ENCODE measurements at regions not wholly inside any gene's neighbourhood (a gene's known extent, or its start where the extent isn't known, plus 50 kb on each side); places are given as distances from the start of the nearest gene placed in this dataset.

GRCh38 chr9:90307891-90308290, 334.7 kb downstream of the DIRAS2 start:
- no peak for TF ChIP-seq CTCF (IDR thresholded peaks at IDR 0.05; ENCODE audit: poor library complexity, severe bottlenecking)
- no peak for TF ChIP-seq TAF1 (IDR thresholded peaks at IDR 0.05; ENCODE audit: low read depth)
- TF ChIP-seq REST (IDR thresholded peaks at IDR 0.05; ENCODE audit: borderline replicate concordance) = no peak
- no peak for TF ChIP-seq EZH2 (IDR thresholded peaks at IDR 0.05; ENCODE audit: borderline replicate concordance, insufficient read depth, low read length, poor library complexity, severe bottlenecking)
- no peak for TF ChIP-seq POLR2AphosphoS5 (IDR thresholded peaks at IDR 0.05)
